ENCODE measurements at regions not wholly inside any gene's neighbourhood (a gene's known extent, or its start where the extent isn't known, plus 50 kb on each side); places are given as distances from the start of the nearest gene placed in this dataset.

GRCh38 chr9:80059979-80060378 lies 488.2 kb downstream of the TLE4 start (continued):
- no peak for TF ChIP-seq USF1 (IDR thresholded peaks at IDR 0.05; ENCODE audit: borderline replicate concordance, extremely low read length, insufficient read depth, low read depth, low read length)
- TF ChIP-seq ZBED1 (IDR thresholded peaks at IDR 0.05; ENCODE audit: borderline replicate concordance), result no peak
- no peak for TF ChIP-seq STAT3 (IDR thresholded peaks at IDR 0.05; ENCODE audit: low read depth, low read length)
- TF ChIP-seq HDAC6 (IDR thresholded peaks at IDR 0.05; ENCODE audit: unreplicated experiment), result no peak
- TF ChIP-seq BACH1 (IDR thresholded peaks at IDR 0.05; ENCODE audit: borderline replicate concordance), result no peak

- CTCF ChIA-PET, result no interaction called here
- TF ChIP-seq ETV6 (conservative IDR thresholded peaks at IDR 0.05 in 1 of 2, IDR thresholded peaks at IDR 0.05 in 1 of 2; ENCODE audit: borderline replicate concordance in 1 of 2, low read depth in 1 of 2) (no peak), E4F1 (IDR thresholded peaks at IDR 0.05; ENCODE audit: borderline replicate concordance, partially characterized antibody) (no peak), BCL3 (IDR thresholded peaks at IDR 0.05; ENCODE audit: borderline replicate concordance, insufficient read depth, low read depth, low read length, poor library complexity, severe bottlenecking) (no peak), MLLT1 (IDR thresholded peaks at IDR 0.05) (no peak), E2F8 (IDR thresholded peaks at IDR 0.05; ENCODE audit: low read depth, partially characterized antibody) (no peak), MTA3 (IDR thresholded peaks at IDR 0.05; ENCODE audit: borderline replicate concordance, low read length) (no peak), NFXL1 (IDR thresholded peaks at IDR 0.05; ENCODE audit: borderline replicate concordance) (no peak), WRNIP1 (IDR thresholded peaks at IDR 0.05; ENCODE audit: borderline replicate concordance, low read depth, low read length) (no peak), ZBED1 (IDR thresholded peaks at IDR 0.05; ENCODE audit: borderline replicate concordance) (no peak), SMC3 (IDR thresholded peaks at IDR 0.05; ENCODE audit: borderline replicate concordance, low read length) (no peak)
These were observed 487.4 kb downstream of the TLE4 start for GRCh38 chr9:80059191-80059590.

More at GRCh38 chr9:80059191-80059590, 487.4 kb downstream of the TLE4 start:
- Histone ChIP-seq H3K9ac (ENCODE audit: control insufficient read depth, insufficient read depth, low read length) (no peak overlapping the region), H3K4me1 (ENCODE audit: control insufficient read depth, insufficient read depth, low read length) (no peaks in the 10 kb centered on the region), H3K4me2 (ENCODE audit: control insufficient read depth, insufficient read depth) (no peak overlapping the region), H3K9me3 (replicated peaks; ENCODE audit: control insufficient read depth, insufficient read depth, low read length) (no peaks in the 10 kb centered on the region), H3K27ac (ENCODE audit: control insufficient read depth, insufficient read depth) (no peak overlapping the region), H3K27me3 (replicated peaks in 1 of 2; ENCODE audit: control insufficient read depth in 2 of 2, insufficient read depth in 2 of 2, low read length in 1 of 2) (no peaks in the 10 kb centered on the region), H4K20me1 (ENCODE audit: control insufficient read depth, insufficient read depth) (no peaks in the 10 kb centered on the region), H3K36me3 (ENCODE audit: control insufficient read depth in 2 of 2, insufficient read depth in 2 of 2, low read length in 1 of 2) (no peaks in the 10 kb centered on the region), H3K4me3 (no peak overlapping the region), H2AFZ (ENCODE audit: control insufficient read depth, low read depth, low read length) (no peak overlapping the region), H3K79me2 (ENCODE audit: control insufficient read depth, insufficient read depth, low read length) (no peaks in the 10 kb centered on the region)
- ATAC-seq (no peak), DNase-seq (ENCODE audit: low read depth, low spot score) (no peak), FAIRE-seq (no peak)
- in situ Hi-C loops (cut with MboI), result no loop called here
- SMC1A ChIA-PET (ENCODE audit: uncharacterized antibody, unreplicated experiment), result no interaction called here
- POLR2A ChIA-PET, result no interaction called here
- intact Hi-C loops (cut with micrococcal nuclease; ENCODE audit: unreplicated experiment), result no loop called here
- 53% methylated on average over 6 of the region's 6 CpGs for WGBS (ENCODE audit: insufficient coverage, insufficient replicate concordance, low lambda C conversion rate, missing lambda C conversion rate)
- no TSS peak for BruUV-seq (replicated peaks)
- RAD21 ChIA-PET (ENCODE audit: unreplicated experiment), result no interaction called here

Data from GM12878 (cell line).